Right ventricle myocardium superior (tissue), 1 donor: ENCODE measurements at regions not wholly inside any gene's neighbourhood (a gene's known extent, or its start where the extent isn't known, plus 50 kb on each side); places are given as distances from the start of the nearest gene placed in this dataset.

Experiments used
- ATAC-seq: fragments of 200-7000 bp; cut with Tn5 transposase; one replicate; pipeline ENCODE4 v1.9.1; 2020; ENCODE audit warnings: mild to moderate bottlenecking; ENCODE audit not compliant: poor library complexity
- DNase-seq: peaks from one replicate; pipeline ENCODE4 v3.0.0-alpha.2; 2020
- intact Hi-C: fragments of 100-400 bp; cut with DNase I; formaldehyde crosslinking; loops from one replicate; pipeline ENCODE4 v1.11.2; 2022
- donor health status: DM: no; HTN: yes; CAD: no; lungs with severe emphysema.

DNA sequence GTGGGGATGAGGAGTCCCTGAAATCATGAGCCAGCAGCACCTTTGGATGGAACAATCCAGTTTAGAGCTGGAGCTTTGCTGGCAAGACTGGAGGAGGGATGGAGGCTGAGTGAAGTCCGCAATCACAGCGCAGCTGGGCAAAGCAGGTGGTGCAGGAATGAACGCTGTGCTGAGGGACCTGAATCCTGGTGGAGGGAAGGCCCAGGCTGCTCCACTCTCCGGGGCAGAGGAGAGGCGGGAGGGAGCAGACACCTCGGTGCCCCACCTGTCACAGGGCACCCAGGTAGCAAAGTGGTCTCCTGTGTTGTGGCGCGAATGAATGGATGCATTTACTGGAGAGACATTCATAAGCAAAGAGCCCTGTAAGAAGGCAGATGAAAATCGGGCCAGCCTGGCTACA is 124.8 kb upstream of the ANO1 start:
- DNase-seq (no peak), ATAC-seq (no peak)
- intact Hi-C loops = no loop called here

GRCh38 chr11:69954756-69955155 is 123.4 kb upstream of the ANO1 start:
- ATAC-seq (no peak), DNase-seq (peak; percentile 24)
- intact Hi-C loops = no loop called here

DNA sequence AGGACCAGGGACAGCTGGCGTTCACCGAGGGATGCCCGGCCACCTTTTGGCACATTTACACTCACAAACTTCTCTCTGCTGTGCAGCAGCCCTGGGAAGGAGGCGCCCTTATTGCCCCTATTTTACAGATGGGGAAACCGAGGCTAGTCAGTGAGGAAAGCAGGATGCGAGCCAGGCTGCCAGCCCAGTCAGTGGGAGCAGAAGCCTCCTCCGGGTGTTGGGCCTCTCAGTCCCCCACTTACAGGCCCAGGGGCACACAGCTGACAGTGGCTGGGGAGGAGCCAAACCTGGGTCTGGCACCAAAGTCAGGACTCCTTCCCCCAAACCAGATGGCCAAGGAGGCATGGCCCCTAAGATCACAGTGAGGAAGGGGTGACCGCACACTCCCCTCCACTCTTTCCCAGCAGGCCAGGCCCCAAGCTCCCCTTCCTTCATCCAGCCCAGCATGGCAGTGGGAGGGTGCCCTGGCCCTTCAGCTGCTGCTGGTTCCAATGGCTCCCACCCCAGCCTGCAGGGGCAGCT is 121.4 kb upstream of the ANO1 start:
- DNase-seq (no peak), ATAC-seq (no peak)
- intact Hi-C loops = no loop called here

- intact Hi-C loops = no loop called here
- DNase-seq (no peak), ATAC-seq (no peak)
Observed at GRCh38 chr11:69957849-69958248, 120.3 kb upstream of the ANO1 start.

GRCh38 chr11:69958308-69958707 is 119.8 kb upstream of the ANO1 start:
- intact Hi-C loops = no loop called here
- DNase-seq (no peak), ATAC-seq (no peak)

DNA sequence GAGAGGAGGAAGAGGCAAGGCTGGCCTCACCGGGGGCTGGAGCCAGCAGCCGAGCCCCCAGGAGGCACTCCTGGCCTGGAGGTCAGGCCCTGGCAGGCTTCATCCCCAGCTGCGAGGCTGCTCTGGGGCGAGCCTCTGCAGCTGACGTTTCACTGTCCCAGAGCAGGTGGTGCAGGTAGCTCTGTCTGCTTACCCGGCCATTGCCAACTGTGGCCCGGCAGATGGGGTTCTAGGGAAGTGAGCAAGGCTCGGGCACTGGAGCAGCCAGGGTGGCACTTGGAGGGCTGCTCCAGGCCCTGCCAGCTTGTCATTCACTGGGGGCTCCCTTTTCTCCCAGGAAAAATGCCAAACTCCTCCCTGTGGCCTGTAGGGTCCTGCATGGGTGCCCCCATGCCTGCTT is 118.7 kb upstream of the ANO1 start:
- no peak for ATAC-seq
- DNase-seq = no peak
- intact Hi-C loops = no loop called here

GRCh38 chr11:69961738-69962137 is 116.4 kb upstream of the ANO1 start:
- ATAC-seq (no peak), DNase-seq (no peak)
- intact Hi-C loops = no loop called here

DNA sequence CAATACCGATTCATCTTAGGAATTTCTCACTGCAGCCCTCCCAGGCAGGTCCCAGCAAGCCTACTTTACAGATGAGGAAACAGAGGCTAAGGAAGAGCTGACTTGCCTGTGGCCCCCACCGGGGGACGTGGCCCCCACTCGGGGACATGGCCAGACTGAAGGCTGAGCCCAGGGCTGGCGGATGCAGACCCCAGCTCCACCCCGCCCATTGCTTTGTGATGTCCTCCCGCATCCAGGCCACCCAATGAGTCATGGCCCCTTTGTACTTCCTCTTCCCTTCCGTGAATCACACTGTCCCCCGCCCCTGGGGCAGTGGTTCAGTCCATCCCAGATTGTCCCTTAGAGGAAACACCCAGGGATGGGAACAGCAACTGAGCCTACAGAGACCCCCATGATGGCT is 116.0 kb upstream of the ANO1 start:
- intact Hi-C loops = no loop called here
- DNase-seq = no peak
- ATAC-seq = no peak

DNA sequence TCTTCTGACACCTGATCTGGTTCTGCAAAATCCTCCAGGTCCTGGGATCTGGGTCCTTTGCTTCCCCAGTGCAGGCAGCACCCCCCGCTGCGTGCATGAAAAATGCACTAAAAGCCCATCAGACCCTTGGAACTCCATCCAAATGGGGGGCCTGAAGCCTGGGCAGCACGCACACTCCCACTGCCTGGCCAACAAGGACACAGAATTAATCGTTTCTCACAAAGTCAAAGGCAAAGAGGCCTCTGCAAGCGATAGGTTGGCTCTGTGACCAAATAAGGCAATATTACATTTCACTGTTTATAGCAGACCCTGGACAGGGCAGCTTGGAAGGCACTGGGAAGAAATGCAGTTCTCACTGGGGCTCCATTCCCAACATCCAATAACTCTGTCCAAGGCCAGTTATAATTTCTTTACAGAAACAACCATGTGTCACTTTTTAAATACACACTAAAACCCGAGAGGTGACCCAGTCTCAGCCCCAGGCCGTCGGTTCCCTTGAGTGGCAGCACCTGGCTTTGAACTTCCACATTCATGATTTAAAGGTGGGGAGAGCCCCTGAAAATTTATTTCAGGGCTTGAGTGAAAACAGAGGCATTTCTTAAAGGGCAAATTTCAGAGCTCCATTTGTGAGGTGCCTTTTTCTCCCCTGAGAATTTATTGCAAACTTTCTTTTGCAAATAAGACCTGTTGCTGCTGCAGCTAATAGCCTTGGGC is 114.4 kb upstream of the ANO1 start:
- ATAC-seq (no peak), DNase-seq (no peak)
- intact Hi-C loops = no loop called here

DNA sequence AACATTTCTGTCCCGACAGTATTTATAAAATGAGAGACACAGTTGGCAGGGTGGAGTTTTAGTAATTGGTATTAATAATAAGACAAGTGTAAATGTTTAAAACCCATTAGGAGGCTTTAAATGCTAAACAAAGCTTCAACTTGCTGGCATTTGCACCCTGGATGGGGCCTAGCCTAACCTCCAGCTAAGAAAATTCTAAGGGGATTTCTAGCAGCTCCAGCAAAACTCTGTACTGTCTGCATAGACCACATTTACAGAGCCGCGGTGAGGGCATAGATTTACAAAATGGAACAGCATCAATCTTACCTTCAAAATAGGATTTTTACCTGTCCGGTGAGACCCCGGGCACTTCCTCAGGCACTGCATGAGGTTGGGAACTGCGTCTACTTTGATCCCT is 113.9 kb upstream of the ANO1 start:
- DNase-seq = no peak
- intact Hi-C loops = no loop called here
- ATAC-seq = no peak

DNA sequence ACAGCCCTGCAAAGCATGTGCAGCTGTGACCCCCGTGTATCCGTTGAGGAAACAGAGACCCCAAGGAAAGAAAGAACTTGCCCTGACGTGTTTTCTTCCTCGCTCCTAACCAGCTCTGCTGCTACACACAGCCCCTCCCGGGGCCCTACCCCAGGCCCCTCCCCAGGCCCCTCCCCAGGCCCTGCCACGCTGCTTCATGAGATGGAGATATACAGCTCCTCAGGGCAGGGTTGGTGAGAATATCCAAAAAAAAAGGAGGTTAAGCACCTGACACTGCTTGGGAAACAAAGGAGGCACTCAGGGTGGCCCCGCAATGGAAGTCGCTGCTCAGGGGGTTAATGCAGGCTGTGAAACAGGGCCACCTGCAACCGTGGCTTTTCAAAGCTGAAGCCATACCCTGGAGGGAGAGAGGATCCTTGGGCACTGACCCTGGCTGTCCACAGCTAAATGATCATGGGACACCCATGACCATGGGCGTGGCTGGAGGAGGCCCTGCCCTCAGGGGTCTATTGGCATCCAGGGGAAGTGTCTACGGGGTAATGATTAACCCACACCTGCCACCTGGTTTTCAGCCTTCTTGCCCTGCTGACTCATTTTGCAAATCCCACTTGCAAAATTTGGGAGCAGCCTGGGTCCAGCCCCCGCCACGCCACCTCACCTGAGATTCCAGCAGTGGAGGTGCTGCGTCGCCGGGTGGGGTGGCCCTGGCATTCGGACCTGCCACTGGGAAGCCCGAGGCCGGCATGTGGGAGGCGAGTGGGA is 112.1 kb upstream of the ANO1 start:
- intact Hi-C loops = no loop called here
- no peak for ATAC-seq
- DNase-seq = no peak

- ATAC-seq = no peak
- DNase-seq = no peak
- intact Hi-C loops = no loop called here
Observed at GRCh38 chr11:69966583-69966835, 111.6 kb upstream of the ANO1 start.

DNA sequence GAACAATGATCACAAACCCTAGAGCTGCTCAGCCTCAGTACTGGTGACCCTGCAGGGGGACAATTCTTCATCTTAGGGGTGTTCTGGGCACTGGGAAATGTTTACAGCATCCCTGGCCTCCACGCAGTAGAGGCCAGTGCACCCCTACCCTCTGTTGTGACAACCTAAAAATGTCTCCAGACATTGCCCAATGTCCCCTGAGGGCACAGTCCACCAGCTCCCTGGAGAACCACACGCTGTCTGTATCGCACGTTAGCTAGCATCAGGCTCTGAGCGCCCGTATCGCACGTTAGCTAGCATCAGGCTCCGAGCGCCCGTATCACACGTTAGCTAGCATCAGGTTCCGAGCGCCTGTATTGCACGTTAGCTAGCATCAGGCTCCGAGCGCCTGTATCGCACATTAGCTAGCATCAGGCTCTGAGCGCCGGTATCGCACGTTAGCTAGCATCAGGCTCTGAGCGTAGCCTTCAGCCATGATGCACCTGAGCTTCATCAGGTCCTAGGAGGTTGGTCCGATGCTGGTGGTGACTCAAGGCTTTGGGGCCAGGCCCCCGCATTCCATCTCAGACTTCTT is 111.1 kb upstream of the ANO1 start:
- DNase-seq (no peak), ATAC-seq (no peak)
- intact Hi-C loops = no loop called here

GRCh38 chr11:69967484-69967883 is 110.6 kb upstream of the ANO1 start:
- DNase-seq (no peak), ATAC-seq (no peak)
- intact Hi-C loops = no loop called here

DNA sequence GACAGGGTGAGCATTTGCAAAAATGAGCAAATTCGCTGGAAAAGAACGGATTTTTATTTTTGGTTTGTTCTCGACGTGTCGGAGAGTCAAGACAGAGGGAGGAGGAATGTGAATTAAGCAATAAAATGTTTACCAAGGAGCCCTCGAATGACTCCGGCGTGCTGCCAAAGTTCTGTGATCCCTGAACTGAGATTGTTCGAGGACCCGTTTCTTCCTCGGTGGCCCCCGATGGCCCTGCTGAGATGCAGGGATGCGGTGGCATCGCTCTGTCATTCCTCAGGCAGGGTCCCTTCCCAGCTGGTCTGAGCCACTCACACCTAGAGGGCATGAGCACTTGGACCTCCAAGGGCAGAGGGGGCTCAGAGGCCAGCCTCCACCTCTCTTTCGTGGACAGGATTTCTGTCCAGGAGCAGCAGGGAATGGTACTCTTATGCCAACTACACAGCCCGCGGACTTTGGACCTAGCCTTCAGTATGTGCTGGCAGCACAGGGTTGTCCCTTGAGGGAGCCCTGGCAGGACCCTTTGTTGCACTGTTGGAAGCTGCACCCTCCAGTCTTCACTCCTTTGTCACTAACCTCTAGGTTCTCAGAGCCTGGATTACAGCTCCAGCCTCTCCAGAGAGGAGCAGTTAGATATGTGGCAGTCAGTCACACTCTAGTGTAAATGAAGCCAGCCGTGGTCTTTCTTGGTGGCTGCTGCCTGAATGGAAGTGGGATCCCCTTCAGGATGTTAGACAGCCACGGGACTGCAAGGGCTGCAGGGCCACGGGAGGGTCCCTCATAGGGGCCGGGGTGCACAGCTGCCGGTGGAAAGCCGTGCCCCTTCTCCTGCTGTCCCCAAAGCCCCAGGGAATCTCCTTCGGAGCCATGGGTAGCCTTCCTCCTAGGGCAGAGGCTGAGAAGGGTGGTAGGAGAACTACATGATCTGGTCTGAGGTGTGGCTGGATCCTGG is 109.4 kb upstream of the ANO1 start:
- intact Hi-C loops = no loop called here
- no peak for ATAC-seq
- peak; percentile 57 for DNase-seq

GRCh38 chr11:69969890-69970784 is 108.0 kb upstream of the ANO1 start:
- DNase-seq = no peak
- intact Hi-C loops = no loop called here
- ATAC-seq = no peak

DNA sequence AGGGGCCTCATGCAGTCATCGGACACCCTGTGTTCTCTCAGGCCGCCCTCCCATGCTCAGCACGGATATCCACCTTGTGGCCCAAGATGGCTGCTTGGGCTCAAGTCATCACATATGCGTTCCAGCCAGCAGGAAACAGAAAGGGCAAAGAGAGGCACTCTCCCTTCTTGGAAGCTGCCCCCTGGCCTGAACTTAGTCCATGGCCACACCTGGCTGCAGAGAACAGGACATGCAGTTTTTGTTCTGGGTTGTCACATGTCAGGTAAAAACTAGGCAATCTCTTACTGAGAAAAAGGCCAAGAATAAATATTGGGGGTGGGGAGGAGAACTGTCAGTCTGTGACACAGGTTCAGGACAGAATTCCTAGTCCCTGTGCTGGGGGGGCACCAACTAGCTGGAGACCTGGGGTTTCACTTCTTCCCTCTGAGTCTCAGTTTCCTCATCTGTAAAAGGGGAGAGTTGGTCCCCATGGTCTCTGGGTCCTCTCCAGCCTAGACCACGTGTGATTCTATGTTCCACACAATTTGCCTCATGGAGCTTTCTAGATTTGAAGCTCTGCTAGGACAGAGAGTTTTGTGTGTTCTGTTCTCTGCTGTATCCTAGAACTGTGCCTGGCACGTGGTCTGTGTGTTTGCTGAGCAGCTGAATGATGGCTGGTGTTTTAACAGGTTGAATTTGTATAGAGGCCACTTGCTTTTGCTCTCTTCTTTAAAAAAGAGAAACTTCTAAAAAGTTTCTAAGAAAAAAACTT is 107.2 kb upstream of the ANO1 start:
- ATAC-seq (no peak), DNase-seq (no peak)
- intact Hi-C loops = no loop called here

DNA sequence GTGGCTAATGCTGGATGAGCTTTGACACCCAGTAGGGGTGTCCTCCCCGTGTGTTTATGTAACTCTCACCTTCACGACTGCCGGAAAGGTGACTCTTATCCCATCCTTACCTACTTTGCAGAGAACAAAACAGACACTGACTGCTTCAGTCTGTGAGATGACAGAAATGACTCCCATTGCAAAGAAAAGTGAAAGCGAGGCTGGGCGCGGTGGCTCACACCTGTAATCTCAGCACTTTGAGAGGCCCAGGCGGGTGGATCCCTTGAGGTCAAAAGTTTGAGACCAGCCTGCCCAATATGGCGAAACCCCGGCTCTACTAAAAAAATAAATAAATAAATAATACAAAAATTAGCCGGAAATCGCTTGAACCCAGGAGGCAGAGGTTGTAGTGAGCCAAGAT is 106.4 kb upstream of the ANO1 start:
- intact Hi-C loops = no loop called here
- DNase-seq = no peak
- no peak for ATAC-seq
